ENCODE measurements at regions not wholly inside any gene's neighbourhood (a gene's known extent, or its start where the extent isn't known, plus 50 kb on each side); places are given as distances from the start of the nearest gene placed in this dataset.

DNA sequence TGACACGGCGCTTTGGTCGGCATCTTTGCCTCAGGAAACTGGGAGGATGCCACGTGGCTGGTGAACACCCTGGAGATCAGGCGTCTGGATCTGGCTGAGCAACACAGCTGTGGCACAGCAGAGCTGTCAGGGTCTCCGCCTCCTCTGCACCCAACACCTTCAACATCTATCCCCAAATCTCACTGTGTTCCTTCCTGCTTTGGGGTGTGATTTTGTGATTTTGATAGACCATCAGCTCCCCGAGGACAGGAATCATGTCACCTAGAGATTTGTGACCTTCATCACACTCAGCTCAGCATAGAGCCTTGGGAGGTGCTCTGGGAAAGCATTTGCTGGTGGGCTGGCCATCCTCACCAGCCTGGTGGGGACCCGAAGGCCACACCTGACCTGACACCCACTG lies 203.7 kb upstream of the FOXQ1 start:
- Histone ChIP-seq H3K27me3 (peaks cover 0 to 10% of the 10 kb centered on the region in 2 donors), H3K27ac (no peak overlapping the region), H3K4me3 (no peak overlapping the region), H3K36me3 (no peaks in the 10 kb centered on the region), H3K9me3 (no peaks in the 10 kb centered on the region), H3K4me1 (peaks cover 0 to 4% (median 0%) of the 10 kb centered on the region in 4 donors)
- intact Hi-C loops (cut with DNase I; ENCODE audit: low total_unique reads): no loop called here
- DNase-seq: no peak
- TF ChIP-seq, protein P1, sequence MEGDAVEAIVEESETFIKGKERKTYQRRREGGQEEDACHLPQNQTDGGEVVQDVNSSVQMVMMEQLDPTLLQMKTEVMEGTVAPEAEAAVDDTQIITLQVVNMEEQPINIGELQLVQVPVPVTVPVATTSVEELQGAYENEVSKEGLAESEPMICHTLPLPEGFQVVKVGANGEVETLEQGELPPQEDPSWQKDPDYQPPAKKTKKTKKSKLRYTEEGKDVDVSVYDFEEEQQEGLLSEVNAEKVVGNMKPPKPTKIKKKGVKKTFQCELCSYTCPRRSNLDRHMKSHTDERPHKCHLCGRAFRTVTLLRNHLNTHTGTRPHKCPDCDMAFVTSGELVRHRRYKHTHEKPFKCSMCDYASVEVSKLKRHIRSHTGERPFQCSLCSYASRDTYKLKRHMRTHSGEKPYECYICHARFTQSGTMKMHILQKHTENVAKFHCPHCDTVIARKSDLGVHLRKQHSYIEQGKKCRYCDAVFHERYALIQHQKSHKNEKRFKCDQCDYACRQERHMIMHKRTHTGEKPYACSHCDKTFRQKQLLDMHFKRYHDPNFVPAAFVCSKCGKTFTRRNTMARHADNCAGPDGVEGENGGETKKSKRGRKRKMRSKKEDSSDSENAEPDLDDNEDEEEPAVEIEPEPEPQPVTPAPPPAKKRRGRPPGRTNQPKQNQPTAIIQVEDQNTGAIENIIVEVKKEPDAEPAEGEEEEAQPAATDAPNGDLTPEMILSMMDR (IDR thresholded peaks at IDR 0.05): no peak

GRCh38 chr6:1107578-1107977 lies 204.3 kb upstream of the FOXQ1 start:
- no peaks in the 10 kb centered on the region for H3K9me3 ChIP-seq
- no peak overlapping the region for H3K4me3 ChIP-seq
- no peak overlapping the region for H3K27ac ChIP-seq
- no peak for DNase-seq
- H3K36me3 ChIP-seq: no peaks in the 10 kb centered on the region
- H3K4me1 ChIP-seq: peaks cover 0 to 4% (median 0%) of the 10 kb centered on the region in 4 donors
- peaks cover 0 to 10% of the 10 kb centered on the region in 2 donors for H3K27me3 ChIP-seq
- intact Hi-C loops (cut with DNase I; ENCODE audit: low total_unique reads): no loop called here
- TF ChIP-seq, protein P1 (IDR thresholded peaks at IDR 0.05): no peak

DNA sequence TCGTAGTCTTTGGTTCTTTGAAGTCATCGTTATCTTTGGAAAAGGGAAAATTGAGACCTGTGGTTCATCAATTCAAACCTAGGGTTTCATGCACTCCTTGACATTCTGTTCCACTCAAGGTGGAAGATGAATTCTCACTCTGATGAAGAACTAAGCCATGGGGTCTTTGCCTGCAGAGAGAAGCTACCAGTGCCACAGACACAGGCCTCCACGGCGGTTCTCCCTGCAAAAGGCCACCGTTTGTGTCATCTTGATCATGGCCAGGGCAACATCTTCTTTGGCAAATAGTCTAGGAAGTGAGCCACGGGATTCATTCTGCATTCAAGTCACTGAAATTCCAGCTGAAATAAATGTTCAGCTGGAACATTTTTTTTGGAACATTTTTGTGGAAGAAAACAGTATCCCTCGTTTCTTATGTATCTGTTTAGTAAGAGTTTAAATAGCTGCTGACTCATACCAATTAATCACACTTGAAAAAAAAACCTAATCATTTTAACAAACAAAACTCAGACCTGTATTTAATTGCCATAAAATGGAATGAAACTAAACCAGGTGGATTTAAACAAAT lies 206.0 kb upstream of the FOXQ1 start:
- DNase-seq: no peak
- Histone ChIP-seq H3K27me3 (peaks cover 0 to 12% of the 10 kb centered on the region in 2 donors), H3K27ac (no peak overlapping the region), H3K4me1 (peaks cover 0 to 4% (median 0%) of the 10 kb centered on the region in 4 donors), H3K36me3 (no peaks in the 10 kb centered on the region), H3K9me3 (no peaks in the 10 kb centered on the region), H3K4me3 (no peak overlapping the region)
- intact Hi-C loops (cut with DNase I; ENCODE audit: low total_unique reads): no loop called here
- TF ChIP-seq, protein P1 (IDR thresholded peaks at IDR 0.05): no peak

GRCh38 chr6:1104988-1105670 lies 206.8 kb upstream of the FOXQ1 start:
- Histone ChIP-seq H3K4me1 (peaks cover 0 to 4% (median 0%) of the 10 kb centered on the region in 4 donors), H3K4me3 (no peak overlapping the region), H3K27me3 (peaks cover 0 to 12% of the 10 kb centered on the region in 2 donors), H3K27ac (no peak overlapping the region), H3K36me3 (no peaks in the 10 kb centered on the region), H3K9me3 (no peaks in the 10 kb centered on the region)
- DNase-seq: no peak
- intact Hi-C loops (cut with DNase I; ENCODE audit: low total_unique reads): no loop called here
- TF ChIP-seq, protein P1 (IDR thresholded peaks at IDR 0.05): no peak

DNA sequence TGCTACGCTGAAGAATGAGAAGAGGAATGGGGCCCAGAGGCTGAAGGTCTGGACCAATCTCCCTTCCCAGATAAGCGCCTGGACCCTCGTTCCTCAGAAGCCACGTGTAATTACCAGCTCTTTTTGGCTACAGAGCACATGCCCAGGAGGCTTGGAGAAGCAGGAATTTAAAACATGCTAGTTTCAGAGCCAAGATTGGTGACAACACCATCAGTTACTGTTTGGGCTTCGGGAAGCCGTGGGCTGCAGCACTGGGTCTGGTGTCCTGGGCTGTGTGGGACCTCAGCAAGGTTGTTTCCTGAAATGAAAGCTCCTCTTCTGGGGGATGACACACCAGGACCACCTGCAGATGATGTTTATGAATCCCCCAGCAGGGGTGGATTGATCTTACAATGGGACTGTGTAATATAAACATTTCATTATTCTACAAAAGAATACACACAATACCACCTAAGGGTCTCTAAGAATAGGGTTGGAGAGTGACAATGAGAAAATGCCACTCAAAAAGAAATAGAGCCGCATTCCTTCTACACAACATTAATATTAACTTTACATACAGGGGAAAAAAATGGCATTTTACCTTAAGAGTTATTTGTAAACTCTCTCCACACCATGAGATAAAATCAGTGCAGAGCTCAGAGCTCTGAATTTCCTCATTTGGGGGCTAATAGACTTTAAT lies 207.8 kb upstream of the FOXQ1 start:
- H3K9me3 ChIP-seq: no peaks in the 10 kb centered on the region
- H3K36me3 ChIP-seq: no peaks in the 10 kb centered on the region
- peaks cover 0 to 18% of the 10 kb centered on the region in 2 donors for H3K27me3 ChIP-seq
- intact Hi-C loops (cut with DNase I; ENCODE audit: low total_unique reads): no loop called here
- DNase-seq: no peak
- TF ChIP-seq, protein P1 (IDR thresholded peaks at IDR 0.05): no peak
- H3K4me3 ChIP-seq: no peak overlapping the region
- H3K27ac ChIP-seq: no peak overlapping the region
- H3K4me1 ChIP-seq: peaks cover 0 to 4% (median 0%) of the 10 kb centered on the region in 4 donors
